Fibroblast of pulmonary artery (primary cell): ENCODE measurements at regions not wholly inside any gene's neighbourhood (a gene's known extent, or its start where the extent isn't known, plus 50 kb on each side); places are given as distances from the start of the nearest gene placed in this dataset.
"Not testable (repeated sequence)": the region's sequence is repeated elsewhere in the genome, so short reads cannot be mapped to it uniquely, and the experiment has no call there.

ENCODE experiments used
- DNase-seq: peaks from one replicate; pipeline ENCODE4 v3.0.0-alpha.2; 2010; ENCODE audit warnings: low read depth
- H3K4me3 ChIP-seq: replicated peaks from 2 replicates; pipeline ENCODE4 v1.5.1; 2011; ENCODE audit warnings: low read depth, mild to moderate bottlenecking, control low read depth, low read length, moderate library complexity
- TF ChIP-seq, protein P1 (sequence below): IDR thresholded peaks from 2 replicates; pipeline ENCODE4 v1.5.1; 2011; ENCODE audit warnings: mild to moderate bottlenecking, control low read depth, low read length, inconsistent platforms; ENCODE audit errors: missing control alignments

DNA sequence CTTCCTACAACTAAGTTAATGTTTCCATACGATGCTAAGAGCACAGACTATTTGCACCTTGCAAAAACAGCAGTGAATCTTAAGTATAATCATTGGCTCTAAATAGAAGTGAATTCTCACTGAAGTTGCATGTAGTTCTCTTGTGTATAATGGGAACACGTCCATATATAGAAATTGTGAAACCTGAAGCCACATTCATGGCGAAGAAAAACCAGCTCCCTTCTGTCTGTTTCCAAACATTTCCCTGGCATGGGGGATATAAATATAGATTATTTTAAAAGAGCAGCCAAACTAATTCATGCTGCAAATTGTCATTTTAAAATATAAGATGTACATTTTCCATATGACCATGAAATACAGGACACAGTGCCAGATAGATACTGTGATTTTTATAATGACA, 71.1 kb downstream of the TRAM1L1 start:
- DNase-seq, result no peak

DNA sequence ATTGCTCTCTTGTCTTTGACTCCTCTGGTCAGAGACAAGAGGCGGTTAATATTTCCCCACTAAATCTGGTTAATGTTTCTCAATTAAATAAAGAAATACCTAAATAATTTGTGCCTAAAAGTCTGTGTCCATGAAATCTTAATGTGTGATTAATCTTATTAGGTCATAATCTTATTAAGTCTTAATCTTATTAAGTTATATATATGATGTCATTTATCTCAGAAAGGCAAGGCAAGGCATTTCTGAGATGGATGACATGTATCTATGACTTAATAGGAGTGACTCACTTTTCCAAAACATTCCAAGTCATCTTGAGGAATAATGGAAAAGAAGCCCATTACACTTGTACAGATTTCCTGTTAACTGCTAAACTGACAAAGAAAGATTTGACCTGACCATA, 74.7 kb downstream of the TRAM1L1 start:
- TF ChIP-seq, protein P1, sequence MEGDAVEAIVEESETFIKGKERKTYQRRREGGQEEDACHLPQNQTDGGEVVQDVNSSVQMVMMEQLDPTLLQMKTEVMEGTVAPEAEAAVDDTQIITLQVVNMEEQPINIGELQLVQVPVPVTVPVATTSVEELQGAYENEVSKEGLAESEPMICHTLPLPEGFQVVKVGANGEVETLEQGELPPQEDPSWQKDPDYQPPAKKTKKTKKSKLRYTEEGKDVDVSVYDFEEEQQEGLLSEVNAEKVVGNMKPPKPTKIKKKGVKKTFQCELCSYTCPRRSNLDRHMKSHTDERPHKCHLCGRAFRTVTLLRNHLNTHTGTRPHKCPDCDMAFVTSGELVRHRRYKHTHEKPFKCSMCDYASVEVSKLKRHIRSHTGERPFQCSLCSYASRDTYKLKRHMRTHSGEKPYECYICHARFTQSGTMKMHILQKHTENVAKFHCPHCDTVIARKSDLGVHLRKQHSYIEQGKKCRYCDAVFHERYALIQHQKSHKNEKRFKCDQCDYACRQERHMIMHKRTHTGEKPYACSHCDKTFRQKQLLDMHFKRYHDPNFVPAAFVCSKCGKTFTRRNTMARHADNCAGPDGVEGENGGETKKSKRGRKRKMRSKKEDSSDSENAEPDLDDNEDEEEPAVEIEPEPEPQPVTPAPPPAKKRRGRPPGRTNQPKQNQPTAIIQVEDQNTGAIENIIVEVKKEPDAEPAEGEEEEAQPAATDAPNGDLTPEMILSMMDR, result no peak
- H3K4me3 ChIP-seq, result no peak overlapping the region
- no peak for DNase-seq

More for the DNA sequence above, 71.1 kb downstream of the TRAM1L1 start:
- TF ChIP-seq, protein P1, result no peak
- no peak overlapping the region for H3K4me3 ChIP-seq

DNA sequence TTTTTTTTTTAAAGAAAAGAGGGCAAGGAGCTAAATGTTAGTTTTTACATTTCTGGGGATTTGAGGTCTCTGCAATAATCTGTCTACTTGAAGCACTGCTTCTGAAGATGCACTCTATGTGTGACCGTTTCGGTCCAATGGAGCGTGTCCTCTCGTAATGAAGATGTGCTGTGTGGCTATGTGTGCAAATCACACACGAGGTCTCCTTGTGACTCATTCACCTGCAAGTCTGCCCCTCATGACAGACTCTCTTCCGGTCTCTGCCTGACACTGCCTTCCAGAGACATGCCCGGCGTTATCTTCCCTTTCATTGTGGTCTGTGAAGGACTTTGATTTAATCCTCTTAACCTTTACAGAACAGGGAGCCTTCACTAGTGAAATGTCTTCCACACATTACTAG, 84.3 kb downstream of the TRAM1L1 start:
- TF ChIP-seq, protein P1, result no peak
- H3K4me3 ChIP-seq, result no peak overlapping the region
- DNase-seq, result no peak

GRCh38 chr4:116982656-116983055, 102.7 kb downstream of the TRAM1L1 start:
- TF ChIP-seq, protein P1, result no peak
- H3K4me3 ChIP-seq, result no peak overlapping the region
- DNase-seq, result no peak

DNA sequence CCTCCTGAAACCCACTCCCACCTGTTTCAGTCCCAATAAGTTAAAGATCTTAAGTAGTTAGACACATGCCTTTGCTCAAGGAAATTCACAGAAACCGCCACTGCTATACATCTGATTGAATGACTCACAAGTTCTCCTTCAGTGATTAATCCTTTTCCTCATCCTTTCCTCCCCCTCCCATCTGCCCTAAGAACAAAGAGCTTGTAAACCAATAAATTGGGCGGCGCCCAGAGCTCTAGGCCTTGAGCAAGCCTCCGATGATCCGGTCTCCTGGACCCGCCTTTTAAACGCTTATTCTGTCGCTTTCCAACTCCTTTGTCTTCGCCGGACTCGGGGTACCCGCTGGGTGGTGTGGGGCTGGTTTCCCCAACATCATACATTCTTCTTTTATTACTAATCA, 104.9 kb downstream of the TRAM1L1 start:
- DNase-seq, H3K4me3 ChIP-seq: not testable (repeated sequence)

- no peak overlapping the region for H3K4me3 ChIP-seq
- TF ChIP-seq, protein P1, result no peak
- no peak for DNase-seq
Measured at GRCh38 chr4:116959045-116959444, 126.3 kb downstream of the TRAM1L1 start.

DNA sequence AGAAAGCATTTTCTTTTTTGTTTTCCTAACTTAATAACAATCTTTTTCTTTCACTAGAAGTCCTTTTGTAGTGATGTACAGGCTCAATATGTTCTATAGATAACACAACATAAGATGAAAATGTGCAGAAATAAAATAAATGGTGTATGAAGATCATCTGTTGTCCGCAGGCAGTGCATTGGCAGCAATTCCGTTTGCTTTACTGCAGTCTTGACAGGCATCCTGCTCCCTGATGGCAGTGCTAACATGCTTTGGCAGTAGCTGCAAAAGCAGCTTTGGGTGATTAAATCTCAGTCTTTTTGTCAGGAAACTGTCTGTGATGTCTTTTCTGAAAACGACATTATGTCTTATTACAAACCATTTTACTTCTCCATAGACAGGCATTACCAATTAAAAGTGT, 131.4 kb downstream of the TRAM1L1 start:
- DNase-seq, result no peak
- H3K4me3 ChIP-seq, result no peak overlapping the region

More for the DNA sequence above, 131.4 kb downstream of the TRAM1L1 start:
- TF ChIP-seq, protein P1, result no peak
